Neural crest cell (in vitro differentiated cells): ENCODE measurements at regions not wholly inside any gene's neighbourhood (a gene's known extent, or its start where the extent isn't known, plus 50 kb on each side); places are given as distances from the start of the nearest gene placed in this dataset.

Experiments
- DNase-seq: peaks from one replicate; pipeline ENCODE4 v3.0.0; 2021; ENCODE audit warnings: low read depth, mixed read lengths, low spot score
- H3K27ac Mint-ChIP-seq: one replicate; pipeline ENCODE4 v1.8.0; 2021; ENCODE audit warnings: mild to moderate bottlenecking, mixed read lengths; ENCODE audit not compliant: unreplicated experiment
- H3K27me3 Mint-ChIP-seq: 2 replicates; pipeline ENCODE4 v1.8.0; 2021; ENCODE audit warnings: low read depth, mild to moderate bottlenecking, mixed read lengths
- H3K36me3 Mint-ChIP-seq: 2 replicates; pipeline ENCODE4 v1.8.0; 2021; ENCODE audit warnings: low read depth, mild to moderate bottlenecking, mixed read lengths
- H3K4me1 Mint-ChIP-seq: 2 replicates; pipeline ENCODE4 v1.8.0; 2021; ENCODE audit warnings: mixed read lengths
- H3K4me3 Mint-ChIP-seq: one replicate; pipeline ENCODE4 v1.8.0; 2021; ENCODE audit warnings: mild to moderate bottlenecking, mixed read lengths
- H3K9me3 Mint-ChIP-seq: 2 replicates; pipeline ENCODE4 v1.8.0; 2021; ENCODE audit warnings: mixed read lengths
- TF ChIP-seq, protein P1 (sequence below): fragments of 200-600 bp; sonication (generic); conservative IDR thresholded peaks from 2 replicates; pipeline ENCODE4 v1.5.0; 2021; ENCODE audit warnings: antibody characterized with exemption, mild to moderate bottlenecking

DNA sequence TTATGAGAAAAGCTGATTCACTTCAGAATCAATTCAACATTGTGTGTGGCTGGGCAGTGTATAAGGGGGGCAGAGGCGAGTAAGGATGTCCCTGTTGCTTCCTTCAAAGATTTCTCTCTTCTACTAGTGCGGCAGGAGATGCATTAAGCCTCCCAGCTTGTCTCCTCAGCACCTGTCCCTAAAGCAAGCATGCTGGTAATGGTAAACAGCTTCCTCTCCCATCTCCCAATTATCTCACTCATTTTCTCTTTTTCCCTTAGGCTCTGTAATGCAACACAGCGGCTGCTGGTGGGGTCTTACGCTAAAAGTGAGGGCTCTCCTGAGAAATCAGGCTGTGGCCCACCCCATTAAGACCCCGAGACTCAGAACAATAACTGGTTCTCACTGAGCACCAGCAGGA is 306.4 kb upstream of the ROPN1 start:
- Mint-ChIP-seq H3K27me3 (no peaks in the 10 kb centered on the region), H3K4me1 (peaks cover 15% of the 10 kb centered on the region), H3K4me3 (no peak overlapping the region), H3K27ac (no peak overlapping the region), H3K9me3 (no peaks in the 10 kb centered on the region), H3K36me3 (no peaks in the 10 kb centered on the region)
- TF ChIP-seq, protein P1, sequence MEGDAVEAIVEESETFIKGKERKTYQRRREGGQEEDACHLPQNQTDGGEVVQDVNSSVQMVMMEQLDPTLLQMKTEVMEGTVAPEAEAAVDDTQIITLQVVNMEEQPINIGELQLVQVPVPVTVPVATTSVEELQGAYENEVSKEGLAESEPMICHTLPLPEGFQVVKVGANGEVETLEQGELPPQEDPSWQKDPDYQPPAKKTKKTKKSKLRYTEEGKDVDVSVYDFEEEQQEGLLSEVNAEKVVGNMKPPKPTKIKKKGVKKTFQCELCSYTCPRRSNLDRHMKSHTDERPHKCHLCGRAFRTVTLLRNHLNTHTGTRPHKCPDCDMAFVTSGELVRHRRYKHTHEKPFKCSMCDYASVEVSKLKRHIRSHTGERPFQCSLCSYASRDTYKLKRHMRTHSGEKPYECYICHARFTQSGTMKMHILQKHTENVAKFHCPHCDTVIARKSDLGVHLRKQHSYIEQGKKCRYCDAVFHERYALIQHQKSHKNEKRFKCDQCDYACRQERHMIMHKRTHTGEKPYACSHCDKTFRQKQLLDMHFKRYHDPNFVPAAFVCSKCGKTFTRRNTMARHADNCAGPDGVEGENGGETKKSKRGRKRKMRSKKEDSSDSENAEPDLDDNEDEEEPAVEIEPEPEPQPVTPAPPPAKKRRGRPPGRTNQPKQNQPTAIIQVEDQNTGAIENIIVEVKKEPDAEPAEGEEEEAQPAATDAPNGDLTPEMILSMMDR: no peak
- no peak for DNase-seq

DNA sequence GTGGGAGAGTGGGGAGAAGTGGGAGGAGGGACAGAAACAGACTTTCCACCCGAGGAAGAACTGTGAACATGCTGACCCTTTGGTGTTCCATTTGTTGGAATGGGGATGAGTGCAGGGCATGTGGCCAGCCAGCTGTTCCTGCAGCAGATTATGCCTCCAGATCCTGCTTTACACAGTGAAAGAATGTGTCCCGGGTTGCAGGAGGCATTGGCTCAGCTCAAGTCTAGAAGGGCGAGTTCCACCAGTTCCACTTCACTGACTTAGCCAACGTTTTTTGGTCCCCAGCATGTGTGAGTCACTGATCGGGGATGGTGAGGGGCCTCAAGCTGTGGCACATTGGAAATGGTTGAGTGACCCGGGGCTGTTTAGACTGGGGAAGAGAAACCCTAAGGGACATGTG is 307.0 kb upstream of the ROPN1 start:
- Mint-ChIP-seq H3K27ac (no peak overlapping the region), H3K27me3 (no peaks in the 10 kb centered on the region), H3K4me1 (peaks cover 15% of the 10 kb centered on the region)

DNA sequence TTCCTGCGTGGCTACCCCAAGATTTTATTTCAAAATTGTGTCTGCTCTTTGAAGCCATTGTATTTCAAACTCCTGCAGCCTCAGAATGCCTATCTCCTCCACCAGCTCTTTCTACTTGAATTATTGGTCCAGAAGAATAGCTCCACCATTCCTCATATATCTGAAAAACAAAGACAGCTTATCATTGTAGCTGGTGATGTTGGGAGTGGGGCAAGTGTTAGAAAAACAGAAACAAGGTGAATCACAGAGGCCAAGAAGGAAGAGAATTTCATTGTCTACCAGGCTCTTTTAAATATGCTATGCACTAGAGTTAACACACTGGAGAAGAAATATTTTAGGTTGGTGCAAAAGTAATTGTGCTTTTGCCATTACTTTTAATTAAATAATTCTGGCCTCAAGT is 307.9 kb upstream of the ROPN1 start:
- no peaks in the 10 kb centered on the region for H3K27me3 Mint-ChIP-seq
- TF ChIP-seq, protein P1: no peak
- peaks cover 2% of the 10 kb centered on the region for H3K36me3 Mint-ChIP-seq
- H3K9me3 Mint-ChIP-seq: no peaks in the 10 kb centered on the region
- no peak overlapping the region for H3K27ac Mint-ChIP-seq
- H3K4me1 Mint-ChIP-seq: peaks cover 15% of the 10 kb centered on the region
- no peak for DNase-seq
- no peak overlapping the region for H3K4me3 Mint-ChIP-seq

More for the DNA sequence above, 307.0 kb upstream of the ROPN1 start:
- TF ChIP-seq, protein P1: no peak
- no peaks in the 10 kb centered on the region for H3K9me3 Mint-ChIP-seq
- H3K36me3 Mint-ChIP-seq: no peaks in the 10 kb centered on the region
- no peak for DNase-seq
- H3K4me3 Mint-ChIP-seq: no peak overlapping the region

DNA sequence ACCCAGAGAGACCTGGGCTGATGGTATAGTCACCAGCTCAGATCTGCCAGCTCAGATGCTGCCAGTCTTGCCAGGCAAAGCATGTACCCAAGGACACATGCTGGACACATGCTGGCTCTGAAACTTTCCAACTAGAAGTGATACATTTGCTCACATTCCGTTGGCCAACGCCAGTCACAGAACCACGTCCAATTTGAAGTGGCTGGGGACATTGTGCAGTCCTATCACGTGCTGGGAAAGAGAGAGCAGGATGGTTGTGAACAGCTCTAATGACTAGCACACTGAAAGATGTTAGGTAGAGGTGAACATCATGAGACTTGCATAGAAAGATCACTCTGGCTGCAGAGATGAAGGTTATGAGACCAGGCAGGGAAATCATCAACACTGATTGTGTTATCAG is 308.5 kb upstream of the ROPN1 start:
- TF ChIP-seq, protein P1: no peak
- Mint-ChIP-seq H3K27me3 (no peaks in the 10 kb centered on the region), H3K4me1 (peaks cover 15% of the 10 kb centered on the region)

DNA sequence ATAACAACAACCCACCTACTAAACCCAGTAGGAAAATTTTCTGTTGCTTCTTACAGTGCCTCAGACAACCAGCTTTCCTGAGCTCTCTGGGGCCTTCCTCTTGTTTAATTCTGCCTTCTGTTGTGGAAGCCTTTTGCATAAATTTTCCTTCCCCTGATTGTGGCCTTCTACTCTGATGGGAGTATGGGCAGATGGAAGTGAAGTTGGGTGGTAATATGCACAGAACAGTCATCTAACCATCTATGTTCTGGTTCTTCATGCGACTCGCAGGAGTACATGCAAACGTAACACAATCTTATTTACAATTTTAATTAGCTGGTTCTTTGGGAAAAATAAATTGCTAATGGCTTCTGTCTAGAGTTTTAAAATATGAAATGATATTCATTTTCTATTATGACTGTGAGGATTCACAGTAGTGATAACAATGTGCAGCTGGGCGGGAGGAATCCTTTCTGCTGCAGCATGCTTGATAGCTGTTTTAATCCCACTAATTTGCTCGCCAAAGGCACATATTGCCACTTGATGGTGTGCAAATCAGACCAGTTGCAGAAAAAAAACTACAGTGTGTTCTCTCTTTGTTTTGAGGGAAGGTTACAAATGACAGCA is 311.5 kb upstream of the ROPN1 start:
- Mint-ChIP-seq H3K27ac (no peak overlapping the region), H3K27me3 (no peaks in the 10 kb centered on the region), H3K4me1 (peaks cover 10% of the 10 kb centered on the region), H3K4me3 (no peak overlapping the region), H3K9me3 (peaks cover 8% of the 10 kb centered on the region), H3K36me3 (peaks cover 14% of the 10 kb centered on the region)
- TF ChIP-seq, protein P1: no peak
- DNase-seq: no peak

More for the DNA sequence above, 308.5 kb upstream of the ROPN1 start:
- no peak overlapping the region for H3K4me3 Mint-ChIP-seq
- peaks cover 5% of the 10 kb centered on the region for H3K36me3 Mint-ChIP-seq
- no peak overlapping the region for H3K27ac Mint-ChIP-seq
- no peaks in the 10 kb centered on the region for H3K9me3 Mint-ChIP-seq
- no peak for DNase-seq

DNA sequence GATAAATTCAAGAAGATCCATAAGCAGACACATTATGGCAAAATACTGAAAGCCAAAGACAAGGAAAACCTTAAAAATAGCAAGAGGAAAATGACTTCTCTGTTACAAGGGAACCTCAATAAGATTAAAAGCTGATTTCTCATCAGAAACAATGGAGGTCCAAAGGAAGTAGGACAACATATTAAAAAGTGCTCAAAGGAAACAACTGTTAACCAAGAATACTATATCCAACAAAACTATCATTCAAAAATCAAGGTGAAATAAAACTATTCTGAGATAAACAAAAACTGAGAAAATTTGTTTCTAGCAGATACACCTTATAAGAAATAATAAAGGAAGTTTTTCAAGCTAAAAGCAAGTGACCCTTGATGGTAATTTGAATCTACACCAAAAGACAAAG is 314.7 kb upstream of the ROPN1 start:
- no peak overlapping the region for H3K4me3 Mint-ChIP-seq
- H3K9me3 Mint-ChIP-seq: peaks cover 8% of the 10 kb centered on the region
- H3K27ac Mint-ChIP-seq: no peak overlapping the region
- no peaks in the 10 kb centered on the region for H3K27me3 Mint-ChIP-seq
- TF ChIP-seq, protein P1: no peak
- peaks cover 14% of the 10 kb centered on the region for H3K36me3 Mint-ChIP-seq
- H3K4me1 Mint-ChIP-seq: no peaks in the 10 kb centered on the region
- no peak for DNase-seq
